Ovary (tissue), 3 donors: ENCODE measurements at regions not wholly inside any gene's neighbourhood (a gene's known extent, or its start where the extent isn't known, plus 50 kb on each side); places are given as distances from the start of the nearest gene placed in this dataset.

ENCODE experiments used
- EP300 ChIP-seq: sonication (generic); formaldehyde crosslinking; IDR thresholded peaks from one replicate; pipeline ENCODE4 v1.6.1; 2017; ENCODE audit warnings: antibody characterized with exemption
- POLR2A ChIP-seq: fragments of 450-650 bp; IDR thresholded peaks from one replicate; pipeline ENCODE4 v1.6.1; 2017; ENCODE audit warnings: antibody characterized with exemption, mild to moderate bottlenecking, moderate library complexity
- TF ChIP-seq, protein P1 (sequence below), 3 donors: fragments of 450-650 bp in 2 of 3; fragments of 200-600 bp in 1 of 3; IDR thresholded peaks; one replicate each; pipeline versions ENCODE4 v1.5.1 to v1.8.0; 2016 to 2022; ENCODE audit warnings: antibody characterized with exemption in 3 of 3, mild to moderate bottlenecking in 1 of 3
- donor health status: DM: no; HTN: no; CAD: no.

DNA sequence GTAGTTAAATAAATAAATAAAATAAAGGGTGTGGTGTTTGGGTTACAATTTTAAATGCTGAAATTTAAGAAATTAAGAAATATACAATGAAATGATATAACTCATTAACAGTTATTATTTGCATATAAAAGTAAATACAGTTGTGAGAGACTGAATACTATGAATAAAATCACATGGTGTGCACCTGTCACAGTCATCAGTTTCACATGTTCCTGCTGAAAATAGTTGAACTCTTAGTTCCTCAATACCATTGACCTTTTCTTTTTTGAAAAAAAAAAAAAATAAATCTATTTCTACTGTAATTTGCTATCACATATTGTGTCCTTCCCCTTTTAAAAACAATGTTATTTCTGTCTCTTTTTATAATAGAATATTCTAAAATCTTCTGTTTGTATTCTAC, 130.9 kb upstream of the CHD1 start:
- TF ChIP-seq, protein P1, sequence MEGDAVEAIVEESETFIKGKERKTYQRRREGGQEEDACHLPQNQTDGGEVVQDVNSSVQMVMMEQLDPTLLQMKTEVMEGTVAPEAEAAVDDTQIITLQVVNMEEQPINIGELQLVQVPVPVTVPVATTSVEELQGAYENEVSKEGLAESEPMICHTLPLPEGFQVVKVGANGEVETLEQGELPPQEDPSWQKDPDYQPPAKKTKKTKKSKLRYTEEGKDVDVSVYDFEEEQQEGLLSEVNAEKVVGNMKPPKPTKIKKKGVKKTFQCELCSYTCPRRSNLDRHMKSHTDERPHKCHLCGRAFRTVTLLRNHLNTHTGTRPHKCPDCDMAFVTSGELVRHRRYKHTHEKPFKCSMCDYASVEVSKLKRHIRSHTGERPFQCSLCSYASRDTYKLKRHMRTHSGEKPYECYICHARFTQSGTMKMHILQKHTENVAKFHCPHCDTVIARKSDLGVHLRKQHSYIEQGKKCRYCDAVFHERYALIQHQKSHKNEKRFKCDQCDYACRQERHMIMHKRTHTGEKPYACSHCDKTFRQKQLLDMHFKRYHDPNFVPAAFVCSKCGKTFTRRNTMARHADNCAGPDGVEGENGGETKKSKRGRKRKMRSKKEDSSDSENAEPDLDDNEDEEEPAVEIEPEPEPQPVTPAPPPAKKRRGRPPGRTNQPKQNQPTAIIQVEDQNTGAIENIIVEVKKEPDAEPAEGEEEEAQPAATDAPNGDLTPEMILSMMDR (IDR thresholded peaks at IDR 0.05) = no peak
- TF ChIP-seq POLR2A = no peak
- no peak for TF ChIP-seq EP300
